ENCODE measurements at regions not wholly inside any gene's neighbourhood (a gene's known extent, or its start where the extent isn't known, plus 50 kb on each side); places are given as distances from the start of the nearest gene placed in this dataset.
"Not testable (repeated sequence)": the region's sequence is repeated elsewhere in the genome, so short reads cannot be mapped to it uniquely, and the experiment has no call there.

- DNase-seq, result no peak
These were observed 394.9 kb upstream of the RGS17 start for GRCh38 chr6:153525998-153526397.

DNA sequence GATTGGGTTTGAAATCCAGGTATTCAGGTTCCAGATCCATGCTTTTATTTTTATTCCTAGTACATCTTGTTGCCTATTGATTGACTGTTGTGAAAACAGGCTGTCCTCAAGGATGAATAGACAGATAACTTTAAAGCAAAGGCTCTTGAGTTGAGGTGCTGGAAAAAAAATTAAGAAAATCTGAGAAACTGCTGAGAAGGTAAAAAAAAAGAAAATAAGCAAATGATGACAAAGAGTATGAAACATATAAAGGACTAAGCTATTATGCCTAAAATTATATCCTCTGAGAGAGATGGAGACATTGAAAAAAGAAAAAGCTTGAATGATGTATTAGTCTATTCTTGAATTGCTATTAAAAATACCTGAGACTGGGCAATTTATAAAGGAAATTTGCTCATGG, 392.3 kb upstream of the RGS17 start:
- no peak for DNase-seq

DNA sequence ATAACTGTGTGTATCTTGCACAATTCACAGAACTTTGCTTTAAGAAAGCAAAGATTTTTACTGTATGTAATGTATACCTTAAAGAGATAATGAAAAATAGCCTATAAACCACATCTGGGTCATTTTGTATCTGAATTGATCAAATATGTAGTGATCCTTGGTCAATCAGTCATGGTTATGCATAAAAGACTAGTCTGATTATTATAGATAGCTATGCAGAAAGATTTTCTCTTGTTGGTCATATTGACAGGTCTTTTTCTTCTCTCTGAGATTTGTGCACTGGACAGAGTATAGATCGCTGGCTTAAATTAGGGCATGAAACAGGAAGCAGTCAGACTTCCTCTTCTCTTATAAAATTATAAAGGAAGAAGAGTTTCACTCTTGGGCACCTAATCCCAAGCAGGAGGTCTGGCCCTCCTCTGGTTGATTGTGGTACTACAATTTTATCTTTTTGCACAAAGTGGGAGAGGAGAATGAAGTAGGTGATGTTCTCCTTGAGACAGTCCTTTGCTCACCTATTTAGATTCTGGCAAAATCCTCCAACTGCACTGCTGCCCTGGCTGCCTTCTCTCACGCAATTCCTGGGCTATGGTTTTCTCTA, 380.9 kb upstream of the RGS17 start:
- peak; percentile 79 for DNase-seq

- DNase-seq, result no peak
These were observed 372.7 kb upstream of the RGS17 start for GRCh38 chr6:153503810-153504209.

GRCh38 chr6:153493501-153493900, 362.4 kb upstream of the RGS17 start:
- no peak for DNase-seq

DNA sequence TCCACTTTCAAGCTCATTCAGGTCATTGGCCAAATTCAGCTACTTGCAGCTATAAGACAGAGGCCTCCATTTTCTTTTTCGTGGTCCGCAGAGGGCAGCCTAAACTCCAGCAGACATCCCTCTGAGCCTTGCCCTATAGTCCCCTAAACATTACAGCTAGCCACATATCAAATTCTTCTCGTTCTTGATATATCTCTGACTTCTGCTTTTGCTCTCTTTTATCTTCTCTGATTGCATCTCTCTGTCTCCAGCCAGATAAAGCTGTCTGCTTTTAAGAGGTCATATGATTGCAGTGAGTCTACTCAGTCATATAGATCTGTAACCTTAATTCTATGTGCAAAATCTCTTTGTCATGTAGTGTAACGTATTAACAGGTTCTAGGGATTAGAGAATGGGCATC, 358.4 kb upstream of the RGS17 start:
- no peak for DNase-seq

GRCh38 chr6:153488267-153488666, 357.2 kb upstream of the RGS17 start:
- no peak for DNase-seq

DNA sequence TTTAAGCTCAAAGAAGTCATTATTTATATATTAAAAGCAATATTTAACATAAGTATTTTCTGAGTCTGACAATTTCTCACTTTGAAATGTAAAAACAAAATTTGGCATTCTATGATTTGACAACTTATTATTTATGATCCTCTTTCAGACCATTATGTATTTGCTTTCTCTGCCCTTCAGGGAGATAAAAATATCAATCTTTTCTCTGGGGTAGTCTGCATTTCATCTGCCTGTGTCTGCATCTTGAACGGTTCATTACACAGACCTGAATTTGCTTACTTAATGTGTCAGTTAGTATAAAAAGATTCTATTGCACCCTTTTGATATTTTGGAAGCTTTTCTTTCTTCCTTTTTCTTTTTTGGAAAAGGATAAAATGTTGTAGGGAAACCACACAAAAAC, 354.0 kb upstream of the RGS17 start:
- DNase-seq, result no peak

DNA sequence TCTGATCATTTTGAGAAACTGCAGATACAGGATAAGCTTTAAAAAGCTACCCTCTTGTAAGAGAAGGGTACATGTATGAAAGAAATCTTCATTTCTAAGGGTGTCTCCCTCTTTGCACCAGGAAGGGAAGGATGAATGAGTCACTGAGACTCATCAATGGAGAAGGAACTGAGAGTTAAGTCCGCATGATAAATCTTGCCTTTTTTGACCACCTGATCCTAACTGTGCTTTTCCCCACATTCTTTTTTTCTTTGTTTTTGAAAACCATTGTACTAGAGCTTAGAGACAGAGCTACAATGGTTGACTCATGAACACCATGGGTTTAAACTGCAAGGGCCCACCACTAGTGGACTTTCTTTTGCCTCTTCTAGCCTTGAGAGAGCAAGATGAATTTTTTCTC, 353.0 kb upstream of the RGS17 start:
- DNase-seq, result peak; percentile 74

- no peak for DNase-seq
These were observed 345.2 kb upstream of the RGS17 start for GRCh38 chr6:153476243-153476642.

DNA sequence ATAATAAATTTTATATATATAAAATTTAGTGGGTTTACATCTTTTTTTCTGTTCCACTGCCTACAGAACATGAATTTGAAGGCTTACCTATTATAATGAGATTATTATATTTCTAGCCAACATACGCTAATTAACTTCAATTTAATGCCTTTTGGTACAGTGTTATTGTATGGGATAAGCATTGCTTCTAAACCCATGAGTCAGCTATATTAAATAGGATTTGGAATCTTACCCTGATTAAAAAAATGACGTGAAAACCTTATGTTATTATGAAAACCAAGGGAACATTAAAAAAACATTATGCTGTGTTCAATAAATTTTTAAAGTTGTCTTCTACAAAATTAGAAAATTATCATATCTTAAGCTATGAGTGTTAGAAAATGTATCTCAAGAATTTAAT, 334.0 kb upstream of the RGS17 start:
- DNase-seq, result no peak

DNA sequence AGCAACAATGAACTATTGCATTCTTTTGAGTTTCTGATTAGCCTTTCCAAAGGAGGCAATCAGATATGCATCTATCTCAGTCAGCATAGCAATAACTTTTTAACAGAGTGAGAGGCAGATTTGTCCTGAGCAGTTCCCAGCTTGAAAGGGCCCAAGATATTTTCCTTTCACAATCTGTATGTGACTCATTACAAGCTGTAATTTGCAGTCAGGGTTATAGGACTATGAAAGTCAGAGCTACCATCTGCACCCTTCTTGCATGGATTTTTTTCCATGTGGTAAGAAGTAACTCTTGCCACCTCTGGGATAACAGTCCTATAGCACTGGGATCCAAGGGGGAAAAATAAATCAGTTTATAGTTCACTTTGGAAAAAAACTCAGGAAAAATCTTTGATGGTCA, 318.2 kb upstream of the RGS17 start:
- DNase-seq, result no peak

DNA sequence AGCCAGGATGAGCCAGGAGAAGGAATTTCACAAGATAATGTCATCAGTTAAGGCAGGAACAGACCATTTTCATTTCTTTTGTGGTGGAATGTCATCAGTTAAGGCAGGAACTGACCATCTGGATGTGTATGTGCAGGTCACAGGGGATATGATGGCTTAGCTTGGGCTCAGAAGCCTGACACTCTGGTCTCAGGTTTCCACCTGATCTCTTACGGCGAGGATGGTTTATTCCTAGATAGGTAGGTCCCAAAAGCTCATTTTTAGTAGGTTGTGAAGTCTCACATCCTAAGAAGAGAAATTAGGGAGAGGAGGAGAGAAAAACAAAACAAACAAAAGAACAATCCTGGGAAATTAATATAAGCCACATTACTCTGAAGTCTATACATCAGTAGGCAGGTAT, 311.7 kb upstream of the RGS17 start:
- not testable (repeated sequence) for DNase-seq

- DNase-seq, result no peak
These were observed 311.0 kb upstream of the RGS17 start for GRCh38 chr6:153442096-153442495.

GRCh38 chr6:153437193-153437592, 306.1 kb upstream of the RGS17 start:
- no peak for DNase-seq

GRCh38 chr6:153436351-153436750, 305.3 kb upstream of the RGS17 start:
- DNase-seq, result no peak

GRCh38 chr6:153435787-153436186, 304.7 kb upstream of the RGS17 start:
- no peak for DNase-seq

GRCh38 chr6:153425536-153425935, 294.5 kb upstream of the RGS17 start:
- DNase-seq, result peak; percentile 28

- DNase-seq, result no peak
These were observed 293.8 kb upstream of the RGS17 start for GRCh38 chr6:153424719-153425400.

GRCh38 chr6:153412519-153412918, 281.4 kb upstream of the RGS17 start:
- no peak for DNase-seq

GRCh38 chr6:153411070-153411648, 280.1 kb upstream of the RGS17 start:
- DNase-seq, result peak; percentile 64

DNA sequence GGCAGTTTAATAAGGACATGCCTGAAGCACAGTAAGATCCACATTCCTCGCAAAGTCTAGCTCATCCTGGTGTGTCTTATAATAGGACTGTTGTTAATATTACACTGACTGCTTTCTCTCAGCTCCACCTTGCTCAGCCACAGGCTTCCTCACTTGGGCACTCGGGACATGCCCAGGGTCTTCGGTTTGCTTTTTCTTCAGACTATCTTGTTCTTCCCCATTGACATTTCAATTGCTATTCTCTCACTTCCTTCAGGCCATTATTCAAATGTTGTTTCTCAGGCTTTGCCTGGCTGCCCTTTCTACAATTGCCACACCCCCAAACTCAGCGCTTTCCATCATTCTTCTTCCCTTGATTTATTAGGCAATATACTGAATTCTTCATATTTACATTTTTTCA, 274.8 kb upstream of the RGS17 start:
- DNase-seq, result no peak

DNA sequence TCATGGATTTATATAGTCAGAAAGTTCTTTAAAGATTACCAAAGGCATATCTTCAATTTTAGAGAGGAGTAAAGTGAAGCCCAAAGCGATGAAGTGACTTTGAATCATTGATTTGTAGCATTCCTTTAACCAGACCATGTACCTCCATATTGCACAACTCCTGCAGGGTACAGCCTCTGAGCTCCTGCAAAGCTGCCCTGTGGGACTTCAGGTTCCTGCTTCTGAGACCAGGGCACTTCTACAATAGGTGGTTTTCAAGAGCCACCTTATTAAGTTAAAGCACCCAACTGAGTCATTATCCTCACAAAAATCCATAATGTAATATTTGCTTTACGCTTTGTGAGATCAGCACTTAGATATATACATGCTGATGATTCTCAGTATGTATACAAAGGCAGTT, 270.7 kb upstream of the RGS17 start:
- DNase-seq, result no peak

- no peak for DNase-seq
These were observed 261.1 kb upstream of the RGS17 start for GRCh38 chr6:153392156-153392555.

GRCh38 chr6:153373869-153374268, 242.8 kb upstream of the RGS17 start:
- no peak for DNase-seq
